ENCODE measurements at regions not wholly inside any gene's neighbourhood (a gene's known extent, or its start where the extent isn't known, plus 50 kb on each side); places are given as distances from the start of the nearest gene placed in this dataset.

GRCh38 chr1:232386294-232386693 is 243.6 kb downstream of the SIPA1L2 start (continued):
- TF ChIP-seq E2F8 (IDR thresholded peaks at IDR 0.05; ENCODE audit: low read depth, partially characterized antibody), result no peak
- no peak for TF ChIP-seq NR2C2 (CRISPR knock-in tag; IDR thresholded peaks at IDR 0.05)
- TF ChIP-seq NR2C2 (tag; IDR thresholded peaks at IDR 0.05), result no peak
- no peak for TF ChIP-seq ARID4B (CRISPR knock-in tag; IDR thresholded peaks at IDR 0.05)
- no peak for TF ChIP-seq ZNF232 (CRISPR knock-in tag; IDR thresholded peaks at IDR 0.05)

Data from K562 (cell line).